AG09319 (cell line): ENCODE measurements at regions not wholly inside any gene's neighbourhood (a gene's known extent, or its start where the extent isn't known, plus 50 kb on each side); places are given as distances from the start of the nearest gene placed in this dataset.

Experiments used
- DNase-seq: peaks from one replicate; pipeline ENCODE4 v3.0.0-alpha.2; 2010; ENCODE audit warnings: low read depth; ENCODE audit errors: extremely low read depth
- CTCF ChIP-seq: IDR thresholded peaks from 2 replicates; pipeline ENCODE4 v1.5.1; 2011; ENCODE audit warnings: low read depth, mild to moderate bottlenecking, inconsistent platforms, low read length, moderate library complexity

DNA sequence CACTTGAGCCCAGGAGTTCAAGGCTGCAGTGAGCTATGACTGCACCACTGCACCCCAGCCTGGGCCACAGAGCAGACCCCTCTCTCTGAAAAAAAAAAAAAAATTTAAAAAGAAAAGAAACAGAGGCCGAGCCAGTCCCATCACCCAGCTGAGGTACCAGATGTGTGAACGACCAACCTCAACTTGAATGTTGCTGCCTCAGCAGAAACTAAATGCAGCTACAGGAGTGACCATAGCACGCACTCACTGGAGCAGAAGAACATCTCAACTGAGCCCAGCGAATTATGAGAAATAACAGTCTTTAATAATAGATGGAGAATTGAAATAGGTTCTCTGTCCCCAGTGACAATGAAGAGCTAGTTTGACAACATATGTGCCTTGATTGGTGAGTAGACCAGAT is 53.1 kb upstream of the ST8SIA6 start:
- DNase-seq, result no peak
- no peak for TF ChIP-seq CTCF

DNA sequence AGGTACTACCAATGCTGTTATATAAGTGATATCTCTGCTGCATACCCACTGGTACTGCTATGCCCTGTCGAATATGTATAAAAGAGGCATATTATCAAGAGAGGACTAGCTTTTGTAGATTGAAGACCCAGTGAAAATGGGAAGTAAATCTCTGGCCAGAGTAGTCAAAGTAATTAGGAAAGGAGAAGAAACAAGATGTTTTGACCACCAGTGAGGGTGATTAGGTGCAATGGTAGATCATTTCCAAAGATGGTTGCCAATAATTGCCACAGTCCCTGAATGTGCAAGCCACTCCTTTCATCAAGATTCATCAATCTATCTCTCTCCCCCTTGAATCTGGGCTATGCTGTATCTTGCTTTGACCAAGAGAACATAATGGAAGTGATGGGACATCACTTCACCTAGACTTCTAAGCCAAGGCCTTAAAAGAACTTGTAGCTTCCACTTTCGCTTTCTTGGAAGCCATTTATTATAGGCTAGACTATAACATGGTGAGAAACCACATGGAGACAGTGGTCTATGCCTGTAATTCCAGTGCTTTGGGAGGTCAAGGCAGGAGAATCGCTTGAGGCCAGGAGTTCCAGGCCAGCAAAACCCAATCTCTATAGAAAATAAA is 52.6 kb upstream of the ST8SIA6 start:
- no peak for TF ChIP-seq CTCF
- no peak for DNase-seq

DNA sequence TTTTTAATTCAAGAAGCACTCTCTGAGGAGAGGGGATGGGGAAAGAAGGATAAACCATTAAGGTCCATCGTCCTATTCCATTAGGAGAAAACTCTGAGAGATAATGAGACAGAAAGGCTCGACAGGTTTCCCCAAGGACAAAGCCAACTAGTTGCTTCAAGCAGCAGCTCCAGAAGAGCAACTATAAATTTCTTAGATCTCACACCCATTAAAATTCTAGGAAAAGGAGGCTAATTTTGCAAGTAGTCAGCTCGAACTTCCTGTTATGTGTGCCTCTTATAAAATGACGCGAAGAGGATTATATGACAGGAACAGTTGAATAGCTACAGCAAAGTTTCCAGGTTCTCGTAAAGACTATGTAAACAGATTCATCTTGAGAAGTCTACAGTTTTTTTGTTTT is 52.0 kb upstream of the ST8SIA6 start:
- no peak for DNase-seq
- TF ChIP-seq CTCF, result no peak

- DNase-seq, result no peak
These were observed 50.3 kb upstream of the ST8SIA6 start for GRCh38 chr10:17504547-17505245.

More at GRCh38 chr10:17504547-17505245, 50.3 kb upstream of the ST8SIA6 start:
- no peak for TF ChIP-seq CTCF
